Right atrium auricular region (tissue), 2 donors: ENCODE measurements at regions not wholly inside any gene's neighbourhood (a gene's known extent, or its start where the extent isn't known, plus 50 kb on each side); places are given as distances from the start of the nearest gene placed in this dataset.

ENCODE experiments used
- DNase-seq: peaks from one replicate; pipeline ENCODE4 v3.0.0-alpha.2; 2019; ENCODE audit warnings: low spot score
- H3K27ac ChIP-seq, 2 donors: fragments of 200-600 bp; sonication (generic); 1 replicate in 1 of 2; 2 replicates in 1 of 2; pipeline ENCODE4 v1.5.1; 2016 to 2019
- H3K27me3 ChIP-seq, 2 donors: fragments of 200-600 bp; sonication (generic); one replicate each; pipeline versions ENCODE4 v1.5.1 to v1.6.0; 2017 to 2019
- H3K36me3 ChIP-seq: fragments of 200-600 bp; sonication (generic); one replicate; pipeline ENCODE4 v1.5.1; 2016
- H3K4me1 ChIP-seq, 2 donors: fragments of 200-600 bp; sonication (generic); one replicate each; pipeline versions ENCODE4 v1.5.1 to v1.6.0; 2017 to 2019
- H3K4me3 ChIP-seq, 2 donors: fragments of 200-600 bp; sonication (generic); 1 replicate in 1 of 2; 2 replicates in 1 of 2; pipeline ENCODE4 v1.5.1; 2017 to 2019; ENCODE audit warnings: mild to moderate bottlenecking in 1 of 2, moderate library complexity in 1 of 2
- H3K9me3 ChIP-seq, 2 donors: fragments of 200-600 bp; sonication (generic); one replicate each; pipeline ENCODE4 v1.5.1; 2019
- CTCF ChIP-seq, 2 donors: fragments of 200-600 bp; sonication (generic); IDR thresholded peaks; one replicate each; pipeline ENCODE4 v1.5.1; 2019; ENCODE audit warnings: antibody characterized with exemption in 2 of 2

GRCh38 chr10:61825001-61825400 is 76.5 kb upstream of the ARID5B start:
- Histone ChIP-seq H3K4me3 (no peak overlapping the region), H3K4me1 (no peaks in the 10 kb centered on the region), H3K27me3 (no peaks in the 10 kb centered on the region), H3K9me3 (no peaks in the 10 kb centered on the region), H3K36me3 (no peaks in the 10 kb centered on the region), H3K27ac (no peak overlapping the region)
- TF ChIP-seq CTCF (IDR thresholded peaks at IDR 0.05) = no peak
- no peak for DNase-seq

GRCh38 chr10:61825628-61826027 is 75.9 kb upstream of the ARID5B start:
- Histone ChIP-seq H3K9me3 (no peaks in the 10 kb centered on the region), H3K4me3 (no peak overlapping the region), H3K27ac (no peak overlapping the region), H3K4me1 (no peaks in the 10 kb centered on the region), H3K36me3 (no peaks in the 10 kb centered on the region), H3K27me3 (no peaks in the 10 kb centered on the region)
- no peak for DNase-seq
- no peak for TF ChIP-seq CTCF (IDR thresholded peaks at IDR 0.05)

GRCh38 chr10:61828034-61828433 is 73.5 kb upstream of the ARID5B start:
- H3K27me3 ChIP-seq = no peaks in the 10 kb centered on the region
- no peak overlapping the region for H3K4me3 ChIP-seq
- TF ChIP-seq CTCF (IDR thresholded peaks at IDR 0.05) = no peak
- no peaks in the 10 kb centered on the region for H3K9me3 ChIP-seq
- no peaks in the 10 kb centered on the region for H3K36me3 ChIP-seq
- DNase-seq = no peak
- H3K27ac ChIP-seq = no peak overlapping the region
- no peaks in the 10 kb centered on the region for H3K4me1 ChIP-seq

- no peaks in the 10 kb centered on the region for H3K4me1 ChIP-seq
- H3K27ac ChIP-seq = no peak overlapping the region
- H3K27me3 ChIP-seq = no peaks in the 10 kb centered on the region
- DNase-seq = no peak
- H3K36me3 ChIP-seq = no peaks in the 10 kb centered on the region
- no peak for TF ChIP-seq CTCF (IDR thresholded peaks at IDR 0.05)
- no peak overlapping the region for H3K4me3 ChIP-seq
- no peaks in the 10 kb centered on the region for H3K9me3 ChIP-seq
These were observed 72.7 kb upstream of the ARID5B start for GRCh38 chr10:61828788-61829187.

- TF ChIP-seq CTCF (IDR thresholded peaks at IDR 0.05) = no peak
- no peaks in the 10 kb centered on the region for H3K36me3 ChIP-seq
- no peak for DNase-seq
- H3K27me3 ChIP-seq = no peaks in the 10 kb centered on the region
- H3K4me3 ChIP-seq = no peak overlapping the region
- H3K27ac ChIP-seq = no peak overlapping the region
- H3K4me1 ChIP-seq = no peaks in the 10 kb centered on the region
- H3K9me3 ChIP-seq = no peaks in the 10 kb centered on the region
These were observed 71.2 kb upstream of the ARID5B start for GRCh38 chr10:61830072-61830845.

GRCh38 chr10:61830846-61831273 is 70.6 kb upstream of the ARID5B start:
- H3K27me3 ChIP-seq = no peaks in the 10 kb centered on the region
- H3K27ac ChIP-seq = no peak overlapping the region
- DNase-seq = no peak
- no peaks in the 10 kb centered on the region for H3K9me3 ChIP-seq
- H3K4me3 ChIP-seq = no peak overlapping the region
- TF ChIP-seq CTCF (IDR thresholded peaks at IDR 0.05) = no peak
- H3K36me3 ChIP-seq = no peaks in the 10 kb centered on the region
- H3K4me1 ChIP-seq = peaks cover 0 to under 1% of the 10 kb centered on the region in 2 donors
